Cardiac septum (tissue), 1 donor: ENCODE measurements at regions not wholly inside any gene's neighbourhood (a gene's known extent, or its start where the extent isn't known, plus 50 kb on each side); places are given as distances from the start of the nearest gene placed in this dataset.

Source experiments
- DNase-seq: peaks from one replicate; pipeline ENCODE4 v3.0.0-alpha.2; 2020; ENCODE audit warnings: low spot score
- intact Hi-C: fragments of 100-400 bp; cut with DNase I; formaldehyde crosslinking; loops from one replicate; pipeline ENCODE4 v1.14.0; 2022
- donor health status: DM: no; HTN: no; CAD: no.

DNA sequence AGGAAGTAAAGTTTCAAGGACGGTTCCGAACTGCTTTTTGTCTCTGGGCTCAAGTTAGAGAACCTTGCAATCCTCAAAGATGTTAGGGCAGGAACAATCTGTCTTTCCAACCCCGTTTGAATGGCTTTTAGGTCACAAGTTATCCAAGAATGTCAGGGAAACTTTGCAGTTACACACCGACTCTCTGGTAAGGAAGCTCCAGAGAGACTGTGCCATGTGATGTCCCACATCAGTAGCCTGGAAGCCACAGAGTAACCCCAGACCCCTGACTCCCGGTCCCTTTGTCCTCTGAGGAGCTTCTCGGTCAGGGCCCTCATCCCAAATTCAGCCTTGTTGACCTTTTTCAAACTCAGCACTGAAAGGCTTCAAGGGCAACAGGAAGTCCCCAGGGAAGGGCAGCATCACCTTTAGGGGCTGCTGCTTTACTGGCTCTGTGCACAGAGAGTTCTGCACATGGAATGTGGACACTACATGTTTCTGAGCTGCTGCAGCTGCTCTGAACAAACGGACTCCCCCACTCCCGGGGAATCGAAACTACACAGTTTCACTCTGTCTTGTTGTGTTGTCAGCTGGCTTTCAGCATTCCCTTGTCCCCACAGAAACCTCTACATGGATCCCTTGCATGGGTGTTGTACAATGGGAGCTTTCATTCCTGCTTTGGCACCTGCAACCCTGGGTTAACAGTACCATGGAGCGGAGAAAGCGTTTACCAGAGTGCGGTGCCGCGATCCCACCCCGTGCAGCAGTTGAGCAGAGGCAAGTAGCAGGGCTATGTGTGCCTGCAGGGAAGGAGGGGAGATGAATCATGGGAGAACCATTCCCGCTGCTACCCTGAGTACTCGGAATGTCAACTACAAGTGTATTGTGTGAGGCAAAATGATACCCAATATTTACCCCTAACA lies 408.2 kb upstream of the THBS1 start:
- intact Hi-C loops: loop anchor here (1.0 to 10.0 kb wide), 3 partner anchors 122 to 582 kb away; no protein-coding TSS in a partner anchor
- no peak for DNase-seq

DNA sequence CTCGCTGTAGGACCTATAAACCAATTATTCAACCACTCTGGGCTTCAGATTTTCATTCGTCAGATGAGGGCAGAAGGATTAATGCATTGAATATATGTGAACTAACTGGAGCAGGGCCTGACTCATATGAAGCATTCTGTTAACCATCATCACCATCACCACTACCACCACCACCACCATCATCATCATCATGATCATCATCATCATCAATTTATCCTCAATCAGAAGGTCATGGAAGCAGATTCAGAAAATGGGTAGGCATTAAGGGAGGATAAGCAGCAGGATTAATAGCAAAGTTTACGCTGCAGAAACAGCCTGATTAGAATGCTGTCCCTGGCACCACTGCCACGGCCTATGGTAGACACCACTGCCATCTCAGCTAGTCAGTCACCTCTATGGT lies 407.5 kb upstream of the THBS1 start:
- DNase-seq: no peak
- intact Hi-C loops: loop anchor here (10.0 kb wide), 2 partner anchors 121 to 581 kb away; no protein-coding TSS in a partner anchor

- intact Hi-C loops: loop anchor here (10.0 kb wide), 2 partner anchors 120 to 580 kb away; no protein-coding TSS in a partner anchor
Observed at GRCh38 chr15:39174332-39174731, 406.5 kb upstream of the THBS1 start.

GRCh38 chr15:39176030-39176429 lies 404.8 kb upstream of the THBS1 start:
- no peak for DNase-seq
- intact Hi-C loops: loop anchor here (10.0 kb wide), 2 partner anchors 119 to 579 kb away; no protein-coding TSS in a partner anchor

More at GRCh38 chr15:39174332-39174731, 406.5 kb upstream of the THBS1 start:
- DNase-seq: no peak

DNA sequence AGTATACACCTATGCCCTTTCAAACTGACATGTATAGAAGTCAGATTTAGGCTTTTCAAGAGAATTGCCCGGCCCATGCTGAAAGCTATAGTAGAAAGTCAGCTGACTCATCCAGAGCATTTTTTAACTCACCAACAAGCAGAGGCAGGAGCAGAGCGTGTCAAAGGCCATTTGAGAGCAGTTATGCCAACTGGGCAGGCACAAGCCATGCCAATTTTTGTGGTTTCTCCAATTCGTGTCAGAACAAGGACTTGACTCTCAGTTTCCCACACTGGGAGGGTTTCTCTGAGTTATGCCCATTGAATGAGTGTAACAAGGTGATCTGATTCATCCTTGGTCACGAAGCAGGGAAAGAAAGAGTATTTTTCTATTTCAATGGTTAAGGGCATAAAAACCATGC lies 403.3 kb upstream of the THBS1 start:
- DNase-seq: no peak
- intact Hi-C loops: loop anchor here (10.0 kb wide), 2 partner anchors 117 to 577 kb away; no protein-coding TSS in a partner anchor

- intact Hi-C loops: no loop called here
- DNase-seq: no peak
Observed at GRCh38 chr15:39180030-39180429, 400.8 kb upstream of the THBS1 start.

DNA sequence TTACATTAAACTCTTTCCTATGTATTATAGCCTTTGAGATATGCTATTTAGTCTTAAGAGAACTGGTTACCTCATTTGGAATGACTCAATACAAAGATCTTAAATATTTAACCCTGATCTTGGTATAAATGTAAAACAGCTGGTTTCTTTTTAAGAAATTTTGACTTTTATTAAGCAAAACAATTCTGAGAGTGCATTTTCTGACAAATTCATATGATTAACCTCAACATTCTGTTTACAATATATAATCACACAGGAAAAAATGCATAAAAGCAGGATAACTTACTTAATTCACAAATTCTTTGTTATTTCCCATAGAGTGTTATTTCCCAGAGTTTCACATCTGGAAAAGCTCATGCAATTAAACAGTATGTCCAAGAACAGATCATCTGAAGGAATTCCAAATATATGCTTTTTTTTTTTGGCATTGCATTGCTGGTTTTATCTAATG lies 400.4 kb upstream of the THBS1 start:
- DNase-seq: no peak
- intact Hi-C loops: no loop called here

GRCh38 chr15:39181056-39181747 lies 399.7 kb upstream of the THBS1 start:
- no peak for DNase-seq
- intact Hi-C loops: no loop called here

DNA sequence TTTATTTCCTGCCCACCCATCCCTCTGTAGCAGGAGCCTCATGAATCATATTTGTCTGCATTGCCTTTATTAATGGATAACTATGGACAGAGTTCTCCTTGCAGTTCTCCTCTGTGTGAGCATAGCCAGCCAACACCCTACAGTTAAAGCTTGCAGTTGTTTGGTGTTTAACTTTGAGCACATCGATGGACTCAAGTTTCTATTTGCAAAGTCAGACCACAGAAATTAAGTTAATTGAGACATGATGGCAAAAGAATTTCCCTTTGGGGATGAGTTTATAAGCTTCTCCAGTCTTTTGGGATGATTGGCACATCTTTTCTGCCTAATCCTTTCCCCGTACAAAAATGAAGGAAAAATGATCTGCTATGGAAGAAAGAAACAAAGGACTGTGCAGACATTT lies 398.9 kb upstream of the THBS1 start:
- intact Hi-C loops: no loop called here

GRCh38 chr15:39183164-39183881 lies 397.6 kb upstream of the THBS1 start:
- DNase-seq: no peak
- intact Hi-C loops: no loop called here

More for the DNA sequence above, 398.9 kb upstream of the THBS1 start:
- DNase-seq: no peak

GRCh38 chr15:39184701-39185390 lies 396.0 kb upstream of the THBS1 start:
- intact Hi-C loops: no loop called here
- no peak for DNase-seq

GRCh38 chr15:39188314-39188713 lies 392.6 kb upstream of the THBS1 start:
- no peak for DNase-seq
- intact Hi-C loops: no loop called here

- intact Hi-C loops: no loop called here
- DNase-seq: no peak
Observed at GRCh38 chr15:39188930-39189329, 391.9 kb upstream of the THBS1 start.

DNA sequence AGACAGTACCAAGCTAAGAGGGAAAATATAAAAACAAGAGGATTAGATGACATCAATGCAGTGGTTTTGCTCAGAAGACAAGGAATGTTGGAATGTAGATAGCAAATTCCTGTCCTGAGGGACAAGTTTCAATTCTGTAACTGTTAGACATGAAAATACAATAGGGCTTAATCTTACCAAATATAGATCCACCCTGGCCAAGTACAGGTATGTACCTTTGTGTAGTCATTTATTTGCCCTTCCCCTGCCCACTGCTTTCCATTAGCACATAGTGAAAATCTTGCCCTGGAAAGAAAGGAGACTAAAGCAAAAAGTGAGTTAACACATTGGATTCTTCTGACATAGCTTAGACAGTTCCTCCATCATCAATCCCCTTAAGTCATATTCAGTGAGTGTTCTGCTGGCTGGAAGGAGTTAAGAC lies 389.0 kb upstream of the THBS1 start:
- no peak for DNase-seq
- intact Hi-C loops: no loop called here

- intact Hi-C loops: no loop called here
- no peak for DNase-seq
Observed at GRCh38 chr15:39192351-39192750, 388.5 kb upstream of the THBS1 start.

DNA sequence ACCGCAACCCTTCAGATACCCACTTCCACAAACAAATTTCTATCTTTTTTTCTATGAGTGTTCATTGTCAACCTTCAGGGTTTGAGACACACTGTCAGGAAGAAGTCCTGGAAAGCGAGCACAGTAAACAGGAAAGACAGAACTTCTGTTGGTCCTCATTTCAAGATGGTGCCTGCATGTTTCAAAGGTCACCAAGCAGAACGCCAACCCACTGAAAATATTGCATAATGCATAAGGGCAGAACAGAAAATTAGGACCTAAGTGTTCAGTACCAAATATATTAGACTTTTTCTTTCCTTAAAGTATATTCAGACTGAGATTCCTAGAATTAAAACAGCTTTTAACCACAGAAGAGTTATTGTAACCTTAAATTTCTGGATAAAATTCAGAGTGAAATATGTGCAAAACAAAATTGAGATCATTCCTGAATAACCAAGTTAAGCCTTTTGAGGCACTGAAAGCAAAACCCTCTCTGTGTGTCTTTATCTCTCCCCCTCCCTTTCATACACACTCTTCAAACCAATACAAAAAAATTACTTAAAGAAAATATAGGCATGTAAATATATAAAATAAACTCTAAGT lies 387.8 kb upstream of the THBS1 start:
- intact Hi-C loops: no loop called here
- no peak for DNase-seq

- intact Hi-C loops: no loop called here
- DNase-seq: no peak
Observed at GRCh38 chr15:39193611-39194010, 387.3 kb upstream of the THBS1 start.

- intact Hi-C loops: no loop called here
- DNase-seq: no peak
Observed at GRCh38 chr15:39194106-39194830, 386.6 kb upstream of the THBS1 start.
